NCI-H146 (cell line): ENCODE measurements at regions not wholly inside any gene's neighbourhood (a gene's known extent, or its start where the extent isn't known, plus 50 kb on each side); places are given as distances from the start of the nearest gene placed in this dataset.

Source experiments
- DNase-seq: peaks from one replicate; lab custom pipeline; 2025; lab: John Stamatoyannopoulos, UW

- DNase-seq: no peak
Measured at GRCh38 chr5:118052503-118052902, 935.8 kb downstream of the DTWD2 start.

GRCh38 chr5:118044169-118044568 lies 944.2 kb downstream of the DTWD2 start:
- no peak for DNase-seq

GRCh38 chr5:118043531-118043930 lies 944.8 kb downstream of the DTWD2 start:
- DNase-seq: no peak

DNA sequence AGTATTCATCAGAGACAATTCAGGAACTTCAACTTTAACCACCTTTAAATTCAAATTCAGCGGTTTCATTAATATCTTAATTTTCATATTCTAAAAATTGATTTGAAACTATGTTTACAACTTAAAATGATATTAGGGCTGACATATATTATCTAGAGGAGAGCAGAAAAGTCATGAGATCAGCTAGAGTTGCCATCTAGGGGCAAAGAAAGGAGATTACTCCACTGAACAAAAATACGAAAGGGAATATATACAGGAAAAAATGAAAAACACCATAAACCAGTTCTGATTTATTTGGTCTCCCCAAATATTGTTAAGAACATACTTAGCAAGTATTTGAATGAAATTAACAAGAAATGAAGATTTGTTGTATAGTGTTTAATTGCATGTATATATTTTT lies 946.3 kb downstream of the DTWD2 start:
- no peak for DNase-seq

- DNase-seq: no peak
Measured at GRCh38 chr5:118040496-118040895, 947.9 kb downstream of the DTWD2 start.

DNA sequence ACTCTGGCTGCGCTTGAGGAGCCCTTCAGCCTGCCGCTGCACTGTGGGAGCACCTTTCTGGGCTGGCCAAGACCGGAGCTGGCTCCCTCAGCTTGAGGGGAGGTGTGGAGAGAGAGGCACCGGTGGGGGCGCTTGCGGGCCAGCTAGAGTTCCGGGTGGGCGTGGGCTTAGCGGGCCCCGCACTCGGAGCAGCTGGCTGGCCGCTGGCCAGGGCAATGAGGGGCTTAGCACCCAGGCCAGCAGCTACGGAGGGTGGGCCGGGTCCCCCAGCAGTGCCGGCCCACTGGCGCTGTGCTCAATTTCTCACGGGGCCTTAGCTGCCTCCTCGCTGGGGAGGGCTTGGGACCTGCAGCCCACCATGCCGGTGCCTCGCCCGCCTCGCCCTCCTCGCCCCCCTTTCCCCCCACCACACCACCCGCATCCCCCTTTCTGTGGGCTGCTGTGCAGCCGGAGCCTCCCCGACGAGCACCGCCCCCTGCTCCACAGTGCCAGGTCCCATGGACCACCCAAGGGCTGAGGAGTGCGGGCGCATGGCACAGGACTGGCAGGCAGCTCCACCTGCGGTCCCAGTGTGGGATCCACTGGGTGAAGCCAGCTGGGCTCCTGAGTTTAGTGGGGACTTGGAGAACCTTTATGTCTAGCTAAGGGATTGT lies 954.5 kb downstream of the DTWD2 start:
- no peak for DNase-seq

DNA sequence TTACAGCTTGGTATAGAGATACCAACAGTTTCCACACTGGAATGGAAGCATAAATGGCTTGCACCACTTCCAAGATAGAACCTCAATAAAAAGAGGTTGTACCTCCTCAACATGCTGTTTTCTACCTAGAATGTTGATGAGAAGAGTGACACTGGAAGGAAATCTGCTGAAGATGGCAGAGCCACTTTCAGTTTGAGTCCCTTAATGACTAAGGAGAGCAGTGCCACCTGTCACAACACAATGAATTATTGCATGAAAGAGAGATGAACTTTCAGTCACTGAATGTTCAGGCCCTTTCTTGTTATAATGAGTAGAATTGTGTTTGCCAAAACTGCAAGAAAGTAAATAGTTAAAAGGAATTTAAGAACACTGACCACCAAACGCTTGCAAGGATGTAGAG lies 958.5 kb downstream of the DTWD2 start:
- no peak for DNase-seq

GRCh38 chr5:118022062-118022461 lies 966.3 kb downstream of the DTWD2 start:
- DNase-seq: no peak

GRCh38 chr5:118017536-118017935 lies 970.8 kb downstream of the DTWD2 start:
- no peak for DNase-seq

GRCh38 chr5:118016396-118016795 lies 972.0 kb downstream of the DTWD2 start:
- no peak for DNase-seq

DNA sequence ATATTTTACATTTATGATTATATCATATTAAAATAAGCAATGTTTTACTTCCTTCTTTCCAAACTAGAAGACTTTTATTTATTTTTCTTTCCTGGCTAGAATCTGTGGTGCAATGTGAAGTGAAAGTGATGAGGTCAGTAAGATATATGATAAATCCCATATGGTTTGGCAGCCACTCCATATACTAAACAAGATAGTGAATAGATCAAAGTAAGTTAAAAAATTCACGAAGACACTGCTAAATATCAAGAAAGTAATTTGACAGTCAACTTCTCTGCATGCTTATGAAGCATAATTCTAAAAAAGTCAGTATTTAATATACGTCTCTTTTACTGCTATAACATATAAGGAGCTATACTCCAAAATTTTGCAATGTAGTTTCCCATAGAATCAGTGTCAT lies 972.8 kb downstream of the DTWD2 start:
- no peak for DNase-seq

DNA sequence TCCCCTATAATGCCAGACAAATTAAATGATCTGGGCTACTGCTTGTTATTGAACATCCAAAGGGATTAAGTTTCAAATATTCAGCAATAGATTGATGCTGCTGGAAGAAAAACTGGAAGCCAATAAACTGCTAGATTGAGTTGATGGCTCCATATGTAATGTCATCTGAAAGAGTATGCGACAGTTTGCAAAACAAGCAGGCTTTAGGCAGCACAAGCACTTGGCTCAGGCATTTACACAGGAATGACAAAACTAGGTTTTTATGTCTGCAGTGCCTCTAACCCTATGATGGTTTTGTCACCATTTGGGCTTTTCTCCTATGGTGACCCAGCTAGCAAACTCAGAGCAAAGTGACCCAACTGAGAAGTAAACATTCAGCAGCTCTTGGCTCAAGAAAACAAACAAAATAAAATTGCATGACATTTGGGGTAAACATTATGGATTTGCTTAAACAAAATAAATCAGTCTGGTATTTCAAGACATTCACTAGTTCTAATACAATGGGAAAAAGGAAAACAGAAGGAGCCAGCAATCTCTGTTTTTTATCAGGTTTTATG lies 978.5 kb downstream of the DTWD2 start:
- no peak for DNase-seq

DNA sequence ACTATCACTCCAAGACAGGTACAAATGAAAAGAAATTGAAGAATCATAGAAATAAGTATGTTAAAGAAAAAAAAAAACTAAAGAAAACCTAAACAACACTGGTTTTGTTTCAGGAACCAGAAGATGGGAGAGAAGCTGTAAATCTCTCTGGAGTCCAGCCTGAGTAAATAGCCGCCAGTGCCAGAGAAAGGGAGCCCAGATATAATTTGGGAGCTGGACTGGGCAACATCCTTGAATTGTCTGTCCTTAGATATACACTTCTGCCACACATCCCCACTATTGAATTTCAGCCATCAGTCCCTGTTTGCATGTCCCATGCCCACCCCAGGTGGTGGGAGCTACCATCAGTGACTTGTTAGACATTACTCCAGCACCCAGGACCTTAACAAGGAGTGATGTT lies 979.6 kb downstream of the DTWD2 start:
- DNase-seq: no peak

DNA sequence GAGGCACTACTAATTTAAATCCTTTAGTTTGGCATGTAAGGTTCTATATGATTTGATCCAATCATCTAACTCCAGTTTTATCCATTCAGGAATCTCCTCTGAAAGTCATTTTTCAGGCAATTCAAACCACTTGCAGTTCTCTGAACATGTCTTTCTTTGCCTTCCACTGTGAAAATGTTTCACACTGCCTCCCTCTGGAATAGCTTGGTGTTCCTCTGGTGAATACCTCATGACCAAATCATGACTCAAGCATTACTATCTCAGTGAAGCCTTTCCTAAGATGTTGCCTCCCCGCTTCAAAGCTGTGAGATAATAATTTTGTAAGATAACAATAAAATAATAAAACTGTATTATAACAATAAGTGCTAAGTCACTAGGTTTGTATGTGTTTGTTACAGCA lies 981.1 kb downstream of the DTWD2 start:
- DNase-seq: no peak

DNA sequence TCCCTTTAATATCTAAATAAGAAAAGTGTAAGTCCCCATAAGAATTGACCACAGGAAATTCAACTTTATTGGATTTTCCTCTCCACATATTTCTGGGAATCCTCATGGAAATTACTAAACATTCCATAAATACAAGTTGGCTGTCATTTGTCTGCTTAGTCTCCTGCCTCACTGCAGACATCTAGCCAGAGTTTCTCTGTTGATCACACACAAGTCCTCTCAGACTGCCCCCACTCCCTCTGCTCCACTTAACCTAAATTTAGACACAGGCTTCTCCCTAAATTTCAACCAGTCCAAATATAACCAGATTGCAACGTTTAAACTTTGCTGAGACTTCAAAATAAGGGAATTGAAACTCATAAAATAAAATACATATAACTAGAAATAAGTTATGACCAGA lies 982.1 kb downstream of the DTWD2 start:
- no peak for DNase-seq

GRCh38 chr5:117999939-118000549 lies 988.3 kb downstream of the DTWD2 start:
- no peak for DNase-seq

GRCh38 chr5:117982691-117983090 lies 1005.7 kb downstream of the DTWD2 start:
- no peak for DNase-seq

DNA sequence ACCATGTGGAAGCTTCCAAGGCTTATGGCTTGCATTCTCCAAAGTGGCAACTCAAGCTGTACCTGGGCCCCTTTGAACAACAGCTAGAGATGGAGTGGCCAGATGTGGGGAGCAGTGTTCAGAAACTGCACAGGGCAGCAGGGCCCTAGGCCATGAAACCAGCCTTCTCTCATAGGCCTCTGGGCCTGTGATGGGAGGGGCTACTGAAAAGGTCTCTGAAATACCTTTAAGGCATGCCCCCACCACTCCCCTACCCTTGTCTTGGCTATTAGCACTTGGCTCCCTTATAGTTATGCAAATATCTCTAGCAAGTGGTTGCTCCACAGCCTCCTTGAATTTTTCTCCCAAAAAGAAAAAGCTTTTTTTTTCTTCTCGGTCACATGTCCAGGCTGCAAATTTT lies 1014.6 kb downstream of the DTWD2 start:
- DNase-seq: no peak

- DNase-seq: no peak
Measured at GRCh38 chr5:117955831-117956230, 1032.5 kb downstream of the DTWD2 start.

DNA sequence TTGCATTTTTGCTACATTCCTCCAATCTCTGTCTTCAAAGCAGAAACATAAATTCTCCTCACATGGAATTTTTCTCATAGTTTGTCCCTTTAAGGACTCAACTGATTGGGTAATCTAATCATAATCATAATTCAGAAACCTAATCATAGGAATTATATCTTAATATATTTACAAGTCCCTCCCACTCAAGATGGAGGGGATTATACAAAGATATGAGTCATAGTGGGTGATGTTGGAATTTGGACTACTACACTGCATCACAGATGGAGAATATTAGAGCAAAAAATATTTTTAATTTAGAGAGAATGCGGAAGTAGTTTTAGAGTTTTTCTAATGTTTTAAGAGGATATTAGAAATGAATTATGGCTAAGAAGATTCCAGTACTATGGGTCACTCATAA lies 1034.0 kb downstream of the DTWD2 start:
- no peak for DNase-seq

DNA sequence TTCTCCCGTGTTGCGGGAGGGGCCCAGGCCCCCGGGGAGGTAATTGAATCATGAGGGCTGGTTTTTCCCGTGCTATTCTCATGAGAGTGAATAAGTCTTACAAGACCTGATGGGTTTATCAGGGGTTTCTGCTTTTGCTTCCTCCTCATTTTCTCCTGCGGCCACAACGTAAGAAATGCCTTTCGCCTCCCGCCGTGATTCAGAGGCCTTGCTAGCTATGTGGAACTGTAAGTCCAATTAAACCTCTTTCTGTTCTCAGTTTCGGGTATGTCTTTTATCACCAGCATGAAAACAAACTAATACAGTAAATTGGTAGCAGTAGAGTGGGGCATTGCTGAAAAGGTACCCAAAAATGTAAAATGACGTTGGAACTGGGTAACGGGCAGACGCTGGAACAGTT lies 1035.1 kb downstream of the DTWD2 start:
- DNase-seq: no peak

DNA sequence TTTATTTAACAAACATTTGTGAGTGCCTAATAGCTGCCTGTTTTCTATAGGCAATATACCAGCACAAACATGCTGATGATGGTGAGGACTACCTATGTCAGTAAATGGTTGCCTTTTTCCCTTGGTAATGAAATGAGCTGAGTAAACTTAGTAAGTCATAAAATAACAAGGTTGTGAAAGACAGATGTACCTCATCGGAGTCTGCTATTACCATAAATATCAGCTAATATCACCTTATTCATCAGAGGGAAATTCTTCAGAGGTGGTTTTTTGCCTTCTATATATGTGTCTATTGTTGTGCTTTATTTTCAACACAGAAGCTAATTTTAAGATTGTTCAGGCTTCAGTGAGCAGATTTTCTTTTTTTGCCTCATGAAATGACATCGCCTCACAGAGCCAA lies 1040.5 kb downstream of the DTWD2 start:
- DNase-seq: no peak

DNA sequence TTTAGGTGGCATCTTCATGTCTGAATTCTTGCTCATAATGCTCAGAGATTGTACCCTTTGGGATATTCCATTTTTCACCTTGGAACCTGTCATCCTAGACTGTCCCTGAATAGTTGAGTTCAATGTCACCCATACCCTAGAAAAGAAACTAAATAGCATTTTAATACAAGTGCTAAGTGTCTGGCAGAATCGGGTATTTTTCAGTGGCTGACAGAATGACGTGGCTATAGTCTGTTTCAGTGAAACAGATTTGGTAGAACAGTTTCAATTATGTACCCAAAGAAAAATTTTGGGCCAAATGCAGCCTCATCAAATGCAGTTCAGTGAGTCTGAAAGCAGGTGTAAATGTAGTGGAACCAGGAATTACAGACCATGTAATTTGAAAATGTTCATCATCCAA lies 1041.2 kb downstream of the DTWD2 start:
- DNase-seq: no peak

DNA sequence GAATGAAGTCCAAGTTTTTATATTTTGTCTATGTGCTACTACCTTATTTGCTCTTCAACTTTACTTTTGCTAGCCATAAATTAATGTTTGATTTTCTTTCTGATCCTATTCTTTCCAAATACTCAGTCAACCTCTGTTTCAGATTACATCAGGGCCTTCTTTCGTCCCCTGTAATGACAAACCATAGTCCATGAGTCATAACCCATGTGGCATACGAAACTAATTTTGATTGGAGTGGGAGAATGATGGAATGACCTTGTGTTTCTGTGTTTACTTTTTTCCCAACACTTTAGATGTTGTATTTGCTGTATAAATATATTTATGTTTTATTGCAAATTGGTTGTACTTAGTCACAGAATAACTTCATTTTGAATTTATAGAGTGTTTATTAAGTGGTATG lies 1043.1 kb downstream of the DTWD2 start:
- no peak for DNase-seq
